ENCODE measurements at regions not wholly inside any gene's neighbourhood (a gene's known extent, or its start where the extent isn't known, plus 50 kb on each side); places are given as distances from the start of the nearest gene placed in this dataset.

DNA sequence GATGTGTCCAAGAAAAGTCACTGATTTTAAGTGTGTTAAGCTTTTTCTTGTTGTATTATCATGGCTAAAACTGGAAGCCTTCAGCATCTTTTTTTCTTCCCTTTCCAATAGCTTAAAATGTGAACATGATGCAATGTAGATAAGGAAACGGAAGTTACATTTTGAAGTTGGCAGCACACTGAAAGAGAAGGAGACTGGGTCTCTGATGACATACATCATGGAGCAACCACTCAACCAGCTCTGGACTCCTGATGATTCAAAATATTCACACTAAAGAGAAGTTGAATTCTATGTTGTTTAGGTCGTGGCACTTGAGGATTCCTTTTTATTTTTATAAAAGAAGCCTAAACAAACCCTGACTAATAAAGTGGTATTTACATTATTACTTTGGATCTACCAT lies 488.3 kb upstream of the ALCAM start:
- no peak for TF ChIP-seq CTCF (IDR thresholded peaks at IDR 0.05)
- TF ChIP-seq POLR2AphosphoS5 (IDR thresholded peaks at IDR 0.05), result no peak
- TF ChIP-seq POLR2A (IDR thresholded peaks at IDR 0.05; ENCODE audit: low read depth), result no peak
- TF ChIP-seq EP300 (IDR thresholded peaks at IDR 0.05), result no peak
